Right cardiac atrium (tissue), 5 donors: ENCODE measurements at regions not wholly inside any gene's neighbourhood (a gene's known extent, or its start where the extent isn't known, plus 50 kb on each side); places are given as distances from the start of the nearest gene placed in this dataset.

Experiments
- ATAC-seq, 2 donors: fragments of 200-7000 bp; cut with Tn5 transposase; one replicate each; pipeline versions ENCODE4 v1.8.0 to v1.9.1; 2020; ENCODE audit warnings: moderate library complexity in 2 of 2, mild to moderate bottlenecking in 1 of 2
- DNase-seq, 3 donors: peaks; one replicate each; pipeline ENCODE4 v3.0.0-alpha.2; 2020
- H3K27ac ChIP-seq: one replicate; pipeline ENCODE4 v1.5.1; 2013; ENCODE audit warnings: mild to moderate bottlenecking, low read length, control low read depth, moderate library complexity
- H3K27me3 ChIP-seq: one replicate; pipeline ENCODE4 v1.6.1; 2013; ENCODE audit not compliant: control insufficient read depth, insufficient read depth
- H3K4me1 ChIP-seq: one replicate; pipeline ENCODE4 v1.6.1; 2013; ENCODE audit warnings: low read length; ENCODE audit not compliant: control insufficient read depth, insufficient read depth
- H3K4me3 ChIP-seq: one replicate; pipeline ENCODE4 v1.5.1; 2013; ENCODE audit warnings: low read length, control low read depth
- H3K9me3 ChIP-seq: one replicate; pipeline ENCODE4 v1.6.1; 2013; ENCODE audit warnings: low read length; ENCODE audit not compliant: control insufficient read depth
- WGBS: extraction: QIAGEN DNeasy Blood & Tissue Kit; methylation state at CpG from one replicate; pipeline ENCODE4 v1.1.7; 2013; 5-methylcytosine and 5-hydroxymethylcytosine counted together
- intact Hi-C, 4 donors: fragments of 100-400 bp; cut with DNase I; formaldehyde crosslinking; loops; one replicate each; pipeline versions ENCODE4 v1.11.0 to v1.14.0; 2022 to 2023
- donor health status: healthy with polysubstance abuse.
- donor health status: DM: no; HTN: yes; CAD: no.
- donor health status: DM: no; HTN: no; CAD: no.
- donor health status: DM: no; HTN: yes; CAD: no; lungs with severe emphysema.
- donor health status: DM: yes; HTN: yes; CAD: no.

- H3K27me3 ChIP-seq = no peaks in the 10 kb centered on the region
- ATAC-seq (no peak), DNase-seq (no peak)
- no peaks in the 10 kb centered on the region for H3K9me3 ChIP-seq
- intact Hi-C loops = no loop called here
- no peak overlapping the region for H3K27ac ChIP-seq
- 79% methylated on average over 4 of the region's 4 CpGs for WGBS
- H3K4me3 ChIP-seq = no peak overlapping the region
- H3K4me1 ChIP-seq = no peaks in the 10 kb centered on the region
Observed at GRCh38 chr12:107978641-107979040, 150.4 kb upstream of the WSCD2 start.

- ATAC-seq (no peak), DNase-seq (no peak)
- H3K4me3 ChIP-seq = no peak overlapping the region
- H3K27ac ChIP-seq = no peak overlapping the region
- no peaks in the 10 kb centered on the region for H3K27me3 ChIP-seq
- 59% methylated on average over 4 of the region's 4 CpGs for WGBS
- intact Hi-C loops = loop anchor here in 1 of 4 donors (10.0 kb wide), 1 partner anchor 211 kb away; no protein-coding TSS in a partner anchor
- H3K9me3 ChIP-seq = no peaks in the 10 kb centered on the region
- H3K4me1 ChIP-seq = no peaks in the 10 kb centered on the region
Observed at GRCh38 chr12:107983756-107984472, 145.2 kb upstream of the WSCD2 start.

- no peaks in the 10 kb centered on the region for H3K4me1 ChIP-seq
- DNase-seq (no peak), ATAC-seq (no peak)
- no peak overlapping the region for H3K27ac ChIP-seq
- H3K4me3 ChIP-seq = no peak overlapping the region
- H3K27me3 ChIP-seq = no peaks in the 10 kb centered on the region
- H3K9me3 ChIP-seq = no peaks in the 10 kb centered on the region
- WGBS = 72% methylated on average over 3 of the region's 3 CpGs
- intact Hi-C loops = loop anchor here in 1 of 4 donors (10.0 kb wide), 1 partner anchor 210 kb away; no protein-coding TSS in a partner anchor
Observed at GRCh38 chr12:107984973-107985372, 144.1 kb upstream of the WSCD2 start.

- Histone ChIP-seq H3K27me3 (no peaks in the 10 kb centered on the region), H3K4me3 (no peak overlapping the region), H3K27ac (no peak overlapping the region), H3K4me1 (no peaks in the 10 kb centered on the region), H3K9me3 (no peaks in the 10 kb centered on the region)
- ATAC-seq = no peak
- no peak for DNase-seq
- 75% methylated on average over 1 of the region's 1 CpG for WGBS
- intact Hi-C loops = loop anchor here in 1 of 4 donors (10.0 kb wide), 1 partner anchor 209 kb away; no protein-coding TSS in a partner anchor
Observed at GRCh38 chr12:107986183-107986582, 142.9 kb upstream of the WSCD2 start.

- no peaks in the 10 kb centered on the region for H3K9me3 ChIP-seq
- WGBS = 10% methylated on average over 2 of the region's 2 CpGs
- H3K27ac ChIP-seq = no peak overlapping the region
- no peaks in the 10 kb centered on the region for H3K27me3 ChIP-seq
- peak in 2 of 3 donors; percentile 28 to 40 for DNase-seq
- H3K4me1 ChIP-seq = no peaks in the 10 kb centered on the region
- no peak overlapping the region for H3K4me3 ChIP-seq
- intact Hi-C loops = loop anchor here in 1 of 4 donors (10.0 kb wide), 1 partner anchor 204 kb away; no protein-coding TSS in a partner anchor
- ATAC-seq = no peak
Observed at GRCh38 chr12:107990325-107990724, 138.8 kb upstream of the WSCD2 start.

GRCh38 chr12:107992029-107992428 lies 137.1 kb upstream of the WSCD2 start:
- no peaks in the 10 kb centered on the region for H3K4me1 ChIP-seq
- H3K27ac ChIP-seq = no peak overlapping the region
- H3K9me3 ChIP-seq = no peaks in the 10 kb centered on the region
- intact Hi-C loops = loop anchor here in 1 of 4 donors (10.0 kb wide), 1 partner anchor 203 kb away; no protein-coding TSS in a partner anchor
- DNase-seq (no peak), ATAC-seq (no peak)
- 20% methylated on average over 2 of the region's 2 CpGs for WGBS
- H3K27me3 ChIP-seq = no peaks in the 10 kb centered on the region
- no peak overlapping the region for H3K4me3 ChIP-seq

GRCh38 chr12:107992870-107993451 lies 136.1 kb upstream of the WSCD2 start:
- DNase-seq (no peak), ATAC-seq (no peak)
- no peak overlapping the region for H3K4me3 ChIP-seq
- intact Hi-C loops = loop anchor here in 1 of 4 donors (10.0 kb wide), 1 partner anchor 202 kb away; no protein-coding TSS in a partner anchor
- no peaks in the 10 kb centered on the region for H3K4me1 ChIP-seq
- H3K9me3 ChIP-seq = no peaks in the 10 kb centered on the region
- 46% methylated on average over 4 of the region's 4 CpGs for WGBS
- no peaks in the 10 kb centered on the region for H3K27me3 ChIP-seq
- no peak overlapping the region for H3K27ac ChIP-seq

- Histone ChIP-seq H3K4me1 (no peaks in the 10 kb centered on the region), H3K27me3 (no peaks in the 10 kb centered on the region), H3K27ac (no peak overlapping the region), H3K4me3 (no peak overlapping the region), H3K9me3 (no peaks in the 10 kb centered on the region)
- DNase-seq (no peak), ATAC-seq (no peak)
- intact Hi-C loops = loop anchor here in 1 of 4 donors (10.0 kb wide), 1 partner anchor 196 kb away; no protein-coding TSS in a partner anchor
- WGBS = 87% methylated on average over 4 of the region's 4 CpGs
Observed at GRCh38 chr12:107998863-107999262, 130.2 kb upstream of the WSCD2 start.

- intact Hi-C loops = loop anchor here in 1 of 4 donors (10.0 kb wide), 1 partner anchor 485 kb away; no protein-coding TSS in a partner anchor
- WGBS = 64% methylated on average over 2 of the region's 2 CpGs
- no peak overlapping the region for H3K4me3 ChIP-seq
Observed at GRCh38 chr12:108000111-108000510, 129.0 kb upstream of the WSCD2 start.

GRCh38 chr12:108004319-108004718 lies 124.8 kb upstream of the WSCD2 start:
- Histone ChIP-seq H3K4me3 (no peak overlapping the region), H3K4me1 (no peaks in the 10 kb centered on the region), H3K27ac (no peak overlapping the region), H3K9me3 (no peaks in the 10 kb centered on the region), H3K27me3 (no peaks in the 10 kb centered on the region)
- ATAC-seq (no peak), DNase-seq (no peak)
- intact Hi-C loops = loop anchor here in 1 of 4 donors (10.0 kb wide), 1 partner anchor 480 kb away; no protein-coding TSS in a partner anchor
- WGBS = 5% methylated on average over 1 of the region's 1 CpG

More at GRCh38 chr12:108000111-108000510, 129.0 kb upstream of the WSCD2 start:
- ATAC-seq (no peak), DNase-seq (no peak)
- Histone ChIP-seq H3K9me3 (no peaks in the 10 kb centered on the region), H3K27ac (no peak overlapping the region), H3K27me3 (no peaks in the 10 kb centered on the region), H3K4me1 (no peaks in the 10 kb centered on the region)
